OCI-LY7 (cell line): ENCODE measurements at regions not wholly inside any gene's neighbourhood (a gene's known extent, or its start where the extent isn't known, plus 50 kb on each side); places are given as distances from the start of the nearest gene placed in this dataset.

Experiments used
- BruUV-seq: library from RNA; stranded (reverse); fragments of 400-500 nt; replicated peaks from 2 replicates; lab custom pipeline; 2021; lab: Mats Ljungman, UMichigan
- CTCF ChIA-PET: fragments of 300-600 bp; sonication (Branson Sonifier 250); formaldehyde crosslinking; loops from one replicate; lab custom pipeline; 2022; ENCODE audit warnings: antibody characterized with exemption; ENCODE audit not compliant: unreplicated experiment; lab: Charles Lee
- POLR2A ChIA-PET: fragments of 300-600 bp; sonication (Branson Sonifier 250); formaldehyde crosslinking; loops from one replicate; lab custom pipeline; 2022; ENCODE audit warnings: antibody characterized with exemption; lab: Charles Lee
- DNase-seq: peaks from one replicate; pipeline ENCODE4 v3.0.0-alpha.2; 2015; ENCODE audit warnings: low spot score
- H2AFZ ChIP-seq: fragments of 200-600 bp; sonication (generic), shearing (Covaris generic); 2 replicates; pipeline ENCODE4 v1.6.1; 2014; ENCODE audit warnings: mild to moderate bottlenecking, antibody characterized with exemption, low read length, moderate library complexity
- H3K27ac ChIP-seq: fragments of 200-600 bp; sonication (generic); 2 replicates; pipeline ENCODE4 v1.5.1; 2014; ENCODE audit warnings: mixed run types, low read depth, mild to moderate bottlenecking, moderate library complexity, low read length, inconsistent platforms; ENCODE audit not compliant: poor library complexity, severe bottlenecking
- H3K36me3 ChIP-seq: fragments of 200-600 bp; sonication (generic); 2 replicates; pipeline ENCODE4 v1.6.1; 2014; ENCODE audit warnings: mild to moderate bottlenecking, antibody characterized with exemption, low read length, moderate library complexity, mixed read lengths; ENCODE audit not compliant: insufficient read depth
- H3K4me1 ChIP-seq: fragments of 200-600 bp; sonication (generic); 2 replicates; pipeline ENCODE4 v1.5.1; 2014; ENCODE audit warnings: mild to moderate bottlenecking, low read length; ENCODE audit not compliant: insufficient read depth, poor library complexity, severe bottlenecking
- H3K4me2 ChIP-seq: fragments of 200-600 bp; sonication (generic); 2 replicates; pipeline ENCODE4 v1.6.1; 2014; ENCODE audit warnings: mild to moderate bottlenecking, low read length
- H3K4me3 ChIP-seq: fragments of 200-600 bp; sonication (generic); 2 replicates; pipeline ENCODE4 v1.5.1; 2014; ENCODE audit warnings: mild to moderate bottlenecking, low read depth, low read length; ENCODE audit not compliant: poor library complexity, severe bottlenecking
- H3K79me2 ChIP-seq: fragments of 200-600 bp; sonication (generic); 2 replicates; pipeline ENCODE4 v1.6.1; 2016; ENCODE audit warnings: low read depth, mild to moderate bottlenecking, low read length, moderate library complexity, mixed read lengths; ENCODE audit not compliant: insufficient read depth
- H3K9me2 ChIP-seq: fragments of 200-600 bp; sonication (generic); 2 replicates; pipeline ENCODE4 v1.6.1; 2016; ENCODE audit warnings: mild to moderate bottlenecking, low read length, mixed read lengths; ENCODE audit not compliant: insufficient read depth
- H3K9me3 ChIP-seq: fragments of 200-600 bp; sonication (generic); 2 replicates; pipeline ENCODE4 v1.6.1; 2014; ENCODE audit warnings: mild to moderate bottlenecking, mixed run types, low read length, mixed read lengths
- H4K20me1 ChIP-seq: fragments of 200-600 bp; sonication (generic); 2 replicates; pipeline ENCODE4 v1.6.1; 2014; ENCODE audit warnings: mild to moderate bottlenecking, antibody characterized with exemption, low read length, moderate library complexity, mixed read lengths; ENCODE audit not compliant: insufficient read depth
- CTCF ChIP-seq: fragments of 200-600 bp; sonication (generic); conservative IDR thresholded peaks from 2 replicates; pipeline ENCODE4 v1.5.1; 2014; ENCODE audit warnings: mild to moderate bottlenecking, antibody characterized with exemption, low read length, moderate library complexity, mixed read lengths
- EZH2phosphoT487 ChIP-seq: fragments of 200-600 bp; sonication (generic); IDR thresholded peaks from 2 replicates; pipeline ENCODE4 v1.6.1; 2018; ENCODE audit warnings: low read depth, borderline replicate concordance, mild to moderate bottlenecking, mixed run types, antibody characterized with exemption, low read length, moderate library complexity, mixed read lengths
- intact Hi-C: fragments of 100-400 bp; cut with micrococcal nuclease; formaldehyde crosslinking; loops from one replicate; pipeline ENCODE4 v1.10.0; 2022; ENCODE audit not compliant: unreplicated experiment

GRCh38 chr11:116274521-116274920, 498.3 kb downstream of the BUD13 start:
- DNase-seq, result no peak
- H3K4me1 ChIP-seq, result no peaks in the 10 kb centered on the region
- no peaks in the 10 kb centered on the region for H3K79me2 ChIP-seq
- POLR2A ChIA-PET, result interaction anchor here (0.7 kb wide), 1 partner anchor 404 kb away, joined by 3 read pairs; no protein-coding TSS in a partner anchor
- no peak overlapping the region for H3K4me3 ChIP-seq
- no peaks in the 10 kb centered on the region for H3K9me2 ChIP-seq
- H3K36me3 ChIP-seq, result no peaks in the 10 kb centered on the region
- intact Hi-C loops, result no loop called here
- no peak overlapping the region for H3K4me2 ChIP-seq
- no peak overlapping the region for H3K27ac ChIP-seq
- no peaks in the 10 kb centered on the region for H3K9me3 ChIP-seq
- no peaks in the 10 kb centered on the region for H4K20me1 ChIP-seq
- TF ChIP-seq EZH2phosphoT487 (no peak), CTCF (no peak)
- BruUV-seq, result no TSS peak
- no peak overlapping the region for H2AFZ ChIP-seq
- CTCF ChIA-PET, result no interaction called here

- DNase-seq, result no peak
- Histone ChIP-seq H3K79me2 (no peaks in the 10 kb centered on the region), H4K20me1 (no peaks in the 10 kb centered on the region), H2AFZ (no peak overlapping the region), H3K27ac (no peak overlapping the region), H3K9me2 (no peaks in the 10 kb centered on the region), H3K4me2 (no peak overlapping the region), H3K9me3 (no peaks in the 10 kb centered on the region), H3K4me1 (no peaks in the 10 kb centered on the region), H3K4me3 (no peak overlapping the region), H3K36me3 (no peaks in the 10 kb centered on the region)
- BruUV-seq, result no TSS peak
- TF ChIP-seq EZH2phosphoT487, result no peak
- TF ChIP-seq CTCF, result no peak
- ChIA-PET CTCF (no interaction called here), POLR2A (interaction anchor here (0.6 to 1.1 kb wide), 3 partner anchors 123 to 1797 kb away, joined by 3 read pairs; no protein-coding TSS in a partner anchor)
- intact Hi-C loops, result no loop called here
Measured at GRCh38 chr11:116272181-116272789, 500.5 kb downstream of the BUD13 start.

- Histone ChIP-seq H3K4me1 (no peaks in the 10 kb centered on the region), H3K9me2 (no peaks in the 10 kb centered on the region), H3K36me3 (no peaks in the 10 kb centered on the region), H3K4me2 (no peak overlapping the region), H2AFZ (no peak overlapping the region), H3K27ac (no peak overlapping the region), H3K4me3 (no peak overlapping the region), H4K20me1 (no peaks in the 10 kb centered on the region), H3K79me2 (no peaks in the 10 kb centered on the region), H3K9me3 (no peaks in the 10 kb centered on the region)
- ChIA-PET CTCF (no interaction called here), POLR2A (interaction anchor here (0.6 kb wide), 1 partner anchor 123 kb away, joined by 3 read pairs; no protein-coding TSS in a partner anchor)
- BruUV-seq, result no TSS peak
- TF ChIP-seq CTCF, result no peak
- no peak for TF ChIP-seq EZH2phosphoT487
- no peak for DNase-seq
- intact Hi-C loops, result no loop called here
Measured at GRCh38 chr11:116271479-116271878, 501.3 kb downstream of the BUD13 start.
